Activated CD4-positive, alpha-beta T cell treated with anti-CD3 and anti-CD28 coated beads, Interleukin-2, Interleukin-6, amounts not matched to agents 100 ng/mL and 50 ng/mL, durations not matched to agents 16 hours and 8 hours (primary cell): ENCODE measurements at regions not wholly inside any gene's neighbourhood (a gene's known extent, or its start where the extent isn't known, plus 50 kb on each side); places are given as distances from the start of the nearest gene placed in this dataset.

Experiments used
- DNase-seq: peaks from one replicate; pipeline ENCODE4 v3.0.0-alpha.2; 2020

- DNase-seq = no peak
Observed at GRCh38 chr13:68107667-68108066, 877.5 kb upstream of the PCDH9 start.

GRCh38 chr13:68099631-68100030 lies 869.5 kb upstream of the PCDH9 start:
- DNase-seq = no peak

- no peak for DNase-seq
Observed at GRCh38 chr13:68081061-68081460, 850.9 kb upstream of the PCDH9 start.

GRCh38 chr13:68078874-68079273 lies 848.7 kb upstream of the PCDH9 start:
- no peak for DNase-seq

GRCh38 chr13:68078469-68078868 lies 848.3 kb upstream of the PCDH9 start:
- no peak for DNase-seq

GRCh38 chr13:68076046-68076445 lies 845.9 kb upstream of the PCDH9 start:
- DNase-seq = no peak

- no peak for DNase-seq
Observed at GRCh38 chr13:68066879-68067513, 836.9 kb upstream of the PCDH9 start.

- DNase-seq = no peak
Observed at GRCh38 chr13:68064001-68064770, 834.0 kb upstream of the PCDH9 start.

- no peak for DNase-seq
Observed at GRCh38 chr13:68063181-68063580, 833.0 kb upstream of the PCDH9 start.

GRCh38 chr13:68057836-68058235 lies 827.7 kb upstream of the PCDH9 start:
- no peak for DNase-seq

GRCh38 chr13:68056816-68057710 lies 826.9 kb upstream of the PCDH9 start:
- DNase-seq = no peak

- no peak for DNase-seq
Observed at GRCh38 chr13:68051910-68052309, 821.8 kb upstream of the PCDH9 start.

- no peak for DNase-seq
Observed at GRCh38 chr13:68050761-68051160, 820.6 kb upstream of the PCDH9 start.

GRCh38 chr13:68048802-68049359 lies 818.7 kb upstream of the PCDH9 start:
- no peak for DNase-seq

GRCh38 chr13:68047889-68048288 lies 817.8 kb upstream of the PCDH9 start:
- no peak for DNase-seq

GRCh38 chr13:68046903-68047302 lies 816.8 kb upstream of the PCDH9 start:
- DNase-seq = no peak

GRCh38 chr13:68030152-68030809 lies 800.1 kb upstream of the PCDH9 start:
- DNase-seq = no peak

- DNase-seq = no peak
Observed at GRCh38 chr13:68028701-68029100, 798.6 kb upstream of the PCDH9 start.

GRCh38 chr13:68027306-68027705 lies 797.2 kb upstream of the PCDH9 start:
- no peak for DNase-seq

GRCh38 chr13:68026077-68026476 lies 795.9 kb upstream of the PCDH9 start:
- no peak for DNase-seq

- no peak for DNase-seq
Observed at GRCh38 chr13:68025604-68026003, 795.5 kb upstream of the PCDH9 start.

- DNase-seq = no peak
Observed at GRCh38 chr13:68023838-68024581, 793.9 kb upstream of the PCDH9 start.
